ENCODE measurements at regions not wholly inside any gene's neighbourhood (a gene's known extent, or its start where the extent isn't known, plus 50 kb on each side); places are given as distances from the start of the nearest gene placed in this dataset.
A peak's percentile ranks its signal among the peaks of the same experiment; 100 is the strongest.
"Not testable (repeated sequence)": the region's sequence is repeated elsewhere in the genome, so short reads cannot be mapped to it uniquely, and the experiment has no call there.

GRCh38 chr2:12455661-12456060, 261.1 kb upstream of the TRIB2 start:
- no peak overlapping the region for H3K4me3 ChIP-seq (ENCODE audit: low read depth, low read length)
- TF ChIP-seq CTCF (conservative IDR thresholded peaks at IDR 0.05; ENCODE audit: low read depth, low read length) = no peak
- DNase-seq (ENCODE audit: low read depth) = peak; percentile 87

GRCh38 chr2:12456293-12457106, 260.2 kb upstream of the TRIB2 start:
- no peak overlapping the region for H3K4me3 ChIP-seq (ENCODE audit: low read depth, low read length)
- DNase-seq (ENCODE audit: low read depth) = peak; percentile 100
- TF ChIP-seq CTCF (conservative IDR thresholded peaks at IDR 0.05; ENCODE audit: low read depth, low read length) = no peak

GRCh38 chr2:12457831-12458230, 258.9 kb upstream of the TRIB2 start:
- TF ChIP-seq CTCF (conservative IDR thresholded peaks at IDR 0.05; ENCODE audit: low read depth, low read length) = no peak

GRCh38 chr2:12463189-12463588, 253.5 kb upstream of the TRIB2 start:
- DNase-seq (ENCODE audit: low read depth) = no peak
- no peak for TF ChIP-seq CTCF (conservative IDR thresholded peaks at IDR 0.05; ENCODE audit: low read depth, low read length)

More at GRCh38 chr2:12457831-12458230, 258.9 kb upstream of the TRIB2 start:
- H3K4me3 ChIP-seq (ENCODE audit: low read depth, low read length) = no peak overlapping the region
- DNase-seq (ENCODE audit: low read depth) = peak; percentile 27

DNA sequence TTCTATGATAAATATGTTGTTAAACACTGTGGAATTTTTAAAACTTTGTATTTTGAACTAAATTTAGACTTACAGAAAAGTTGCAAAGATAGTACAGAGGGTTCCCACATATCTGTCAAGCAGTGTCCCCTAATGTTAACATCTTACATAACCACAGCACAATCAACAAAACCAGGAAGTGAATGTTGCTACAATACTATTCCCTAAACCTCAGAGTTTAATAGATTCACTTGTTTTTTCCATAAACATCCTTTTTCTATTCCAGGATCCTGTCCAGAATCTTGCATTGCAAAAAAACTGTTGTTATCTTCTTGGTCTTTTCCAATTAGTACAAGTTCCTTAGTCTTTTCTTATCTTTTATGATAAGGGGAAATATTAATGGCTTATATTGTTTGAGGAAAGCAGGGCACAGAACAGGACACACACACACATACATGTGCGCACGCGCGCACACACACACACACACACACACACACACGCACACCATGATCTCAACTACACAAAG, 251.1 kb upstream of the TRIB2 start:
- no peak for TF ChIP-seq CTCF (conservative IDR thresholded peaks at IDR 0.05; ENCODE audit: low read depth, low read length)
- peak; percentile 54 for DNase-seq (ENCODE audit: low read depth)
- no peak overlapping the region for H3K4me3 ChIP-seq (ENCODE audit: low read depth, low read length)

More at GRCh38 chr2:12463189-12463588, 253.5 kb upstream of the TRIB2 start:
- no peak overlapping the region for H3K4me3 ChIP-seq (ENCODE audit: low read depth, low read length)

DNA sequence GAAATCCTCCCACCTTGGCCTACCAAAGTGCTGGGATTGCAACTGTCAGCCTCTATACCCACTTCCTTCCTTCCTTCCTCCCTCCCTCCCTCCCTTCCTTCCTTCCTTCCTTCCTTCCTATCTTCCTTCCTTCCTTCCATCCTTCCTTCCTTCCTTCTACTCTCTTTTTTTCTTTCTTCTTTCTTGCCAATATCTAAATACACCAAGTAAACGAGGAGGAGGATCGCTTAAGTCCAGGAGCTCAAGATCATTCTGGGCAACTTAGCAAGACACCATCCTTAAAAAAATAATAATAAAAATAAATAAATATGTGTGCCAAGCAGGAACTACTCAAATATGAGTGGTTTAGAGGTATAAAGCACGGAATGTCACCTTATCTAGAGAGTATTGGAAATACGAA, 249.4 kb upstream of the TRIB2 start:
- no peak overlapping the region for H3K4me3 ChIP-seq (ENCODE audit: low read depth, low read length)
- DNase-seq (ENCODE audit: low read depth) = no peak
- no peak for TF ChIP-seq CTCF (conservative IDR thresholded peaks at IDR 0.05; ENCODE audit: low read depth, low read length)

DNA sequence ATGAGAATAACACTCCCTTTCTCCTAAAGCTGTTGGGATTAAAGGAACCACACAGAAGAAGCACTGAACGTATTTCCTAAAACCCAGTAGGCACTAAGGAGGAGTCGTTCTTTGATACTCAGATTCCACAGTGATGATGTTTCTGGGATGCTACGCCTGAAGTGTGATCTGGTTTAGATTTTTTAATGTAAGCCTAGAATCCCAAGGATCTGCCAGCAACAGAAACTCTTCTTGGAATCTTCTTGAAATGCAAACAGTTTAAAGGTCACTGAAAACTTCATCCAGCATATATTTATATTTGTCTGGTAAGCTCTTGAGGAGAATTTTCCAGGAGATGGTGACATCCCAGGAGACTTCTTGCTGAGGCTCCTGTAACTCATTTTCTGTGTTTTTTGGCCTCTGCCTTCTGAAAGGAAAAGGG, 247.6 kb upstream of the TRIB2 start:
- DNase-seq (ENCODE audit: low read depth) = peak; percentile 34
- TF ChIP-seq CTCF (conservative IDR thresholded peaks at IDR 0.05; ENCODE audit: low read depth, low read length) = no peak
- no peak overlapping the region for H3K4me3 ChIP-seq (ENCODE audit: low read depth, low read length)

DNA sequence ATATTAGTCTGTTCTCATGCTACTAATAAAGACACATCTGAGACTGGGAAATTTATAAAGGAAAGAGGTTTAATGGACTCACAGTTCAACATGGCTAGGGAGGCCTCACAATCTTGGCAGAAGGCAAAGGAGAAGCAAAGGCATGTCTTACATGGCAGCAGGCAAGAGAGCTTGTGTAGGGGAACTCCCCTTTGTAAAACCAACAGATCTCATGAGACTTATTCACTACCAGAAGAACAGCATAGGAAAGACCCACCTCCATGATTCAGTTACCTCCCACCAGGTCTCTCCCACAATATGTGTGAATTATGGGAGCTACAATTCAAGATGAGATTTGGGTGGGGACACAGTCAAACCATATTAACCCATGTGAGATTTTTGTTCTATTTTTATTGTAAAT, 244.5 kb upstream of the TRIB2 start:
- not testable (repeated sequence) for H3K4me3 ChIP-seq (ENCODE audit: low read depth, low read length); DNase-seq (ENCODE audit: low read depth)

Measured in choroid plexus epithelial cell (primary cell).